Tibial nerve (tissue), 3 donors: ENCODE measurements at regions not wholly inside any gene's neighbourhood (a gene's known extent, or its start where the extent isn't known, plus 50 kb on each side); places are given as distances from the start of the nearest gene placed in this dataset.

Source experiments
- CTCF ChIP-seq, 5 experiments: fragments of 200-600 bp in 3 of 5; fragments of 450-650 bp in 2 of 5; sonication (generic) in 3 of 5; IDR thresholded peaks; one replicate each; pipeline ENCODE4 v1.5.1; 2016 to 2019; ENCODE audit warnings: antibody characterized with exemption in 5 of 5, mild to moderate bottlenecking in 3 of 5, moderate library complexity in 2 of 5
- POLR2A ChIP-seq, 2 donors: fragments of 450-650 bp; IDR thresholded peaks; one replicate each; pipeline ENCODE4 v1.6.1; 2017; ENCODE audit warnings: antibody characterized with exemption in 2 of 2, mild to moderate bottlenecking in 2 of 2, moderate library complexity in 2 of 2

DNA sequence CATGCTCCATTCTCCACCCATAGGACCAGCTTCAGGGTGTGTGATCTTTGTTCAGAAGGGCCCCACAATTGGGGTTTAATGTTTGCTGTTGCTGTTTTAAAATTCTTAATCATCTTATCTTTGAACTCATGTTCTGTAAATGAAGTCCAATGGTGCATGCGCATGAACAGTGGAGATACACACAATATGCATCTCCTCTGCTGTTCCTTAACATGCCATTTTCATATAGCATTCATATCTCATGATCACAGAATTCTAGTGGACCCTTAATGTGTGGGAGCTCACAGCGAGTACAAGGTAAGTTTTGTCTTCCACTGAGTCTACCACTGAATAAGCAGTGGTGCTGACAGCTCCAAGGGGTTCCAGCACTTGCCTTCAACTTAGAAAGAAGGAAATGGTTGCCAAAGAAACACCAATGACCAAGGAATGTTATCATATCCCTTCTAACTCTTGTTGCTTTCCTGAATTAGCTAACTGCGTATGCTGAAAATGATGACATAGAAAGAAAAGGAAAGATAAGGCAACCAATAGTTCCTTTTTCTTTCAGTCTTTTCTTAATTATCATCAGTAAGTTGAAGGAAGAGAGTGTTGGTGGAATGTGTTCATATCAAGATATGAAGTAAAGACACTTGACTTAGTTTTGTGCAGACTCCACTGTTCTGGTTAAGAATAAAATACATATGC lies 149.3 kb upstream of the FOXN2 start:
- no peak for TF ChIP-seq POLR2A (IDR thresholded peaks at IDR 0.05)
- TF ChIP-seq CTCF (IDR thresholded peaks at IDR 0.05), result no peak
